ENCODE measurements at regions not wholly inside any gene's neighbourhood (a gene's known extent, or its start where the extent isn't known, plus 50 kb on each side); places are given as distances from the start of the nearest gene placed in this dataset.

DNA sequence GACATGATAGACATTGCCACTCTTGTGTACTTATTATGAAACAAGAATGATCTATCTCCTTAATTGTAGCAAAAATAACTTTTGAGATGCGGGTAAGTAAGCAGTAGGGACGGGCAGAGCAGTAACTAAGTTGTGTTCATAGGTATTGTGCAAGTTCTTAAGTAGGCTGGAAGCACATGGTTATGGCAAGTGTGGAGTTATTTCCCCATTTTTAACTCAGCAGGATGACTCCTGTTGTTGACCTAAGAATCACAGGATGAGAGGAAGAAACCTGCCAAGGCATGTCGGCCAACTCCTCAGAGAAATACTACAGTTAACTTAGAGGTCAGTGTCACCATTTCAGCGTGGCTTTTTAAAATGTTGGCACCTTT is 51.1 kb upstream of the FN1 start:
- no peaks in the 10 kb centered on the region for H3K36me3 ChIP-seq (ENCODE audit: insufficient read depth, low read length)
- TF ChIP-seq, protein P1, sequence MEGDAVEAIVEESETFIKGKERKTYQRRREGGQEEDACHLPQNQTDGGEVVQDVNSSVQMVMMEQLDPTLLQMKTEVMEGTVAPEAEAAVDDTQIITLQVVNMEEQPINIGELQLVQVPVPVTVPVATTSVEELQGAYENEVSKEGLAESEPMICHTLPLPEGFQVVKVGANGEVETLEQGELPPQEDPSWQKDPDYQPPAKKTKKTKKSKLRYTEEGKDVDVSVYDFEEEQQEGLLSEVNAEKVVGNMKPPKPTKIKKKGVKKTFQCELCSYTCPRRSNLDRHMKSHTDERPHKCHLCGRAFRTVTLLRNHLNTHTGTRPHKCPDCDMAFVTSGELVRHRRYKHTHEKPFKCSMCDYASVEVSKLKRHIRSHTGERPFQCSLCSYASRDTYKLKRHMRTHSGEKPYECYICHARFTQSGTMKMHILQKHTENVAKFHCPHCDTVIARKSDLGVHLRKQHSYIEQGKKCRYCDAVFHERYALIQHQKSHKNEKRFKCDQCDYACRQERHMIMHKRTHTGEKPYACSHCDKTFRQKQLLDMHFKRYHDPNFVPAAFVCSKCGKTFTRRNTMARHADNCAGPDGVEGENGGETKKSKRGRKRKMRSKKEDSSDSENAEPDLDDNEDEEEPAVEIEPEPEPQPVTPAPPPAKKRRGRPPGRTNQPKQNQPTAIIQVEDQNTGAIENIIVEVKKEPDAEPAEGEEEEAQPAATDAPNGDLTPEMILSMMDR (conservative IDR thresholded peaks at IDR 0.05; ENCODE audit: low read length), result no peak
- TF ChIP-seq EZH2phosphoT487 (IDR thresholded peaks at IDR 0.05; ENCODE audit: borderline replicate concordance), result no peak
- H3K4me2 ChIP-seq (ENCODE audit: low read depth, low read length, poor library complexity, severe bottlenecking), result no peak overlapping the region
- no peaks in the 10 kb centered on the region for H3K4me1 ChIP-seq (ENCODE audit: insufficient read depth, low read length, poor library complexity, severe bottlenecking)
- no peaks in the 10 kb centered on the region for H3K9me2 ChIP-seq (replicated peaks; ENCODE audit: low read depth, low read length)
- no peaks in the 10 kb centered on the region for H4K20me1 ChIP-seq (ENCODE audit: insufficient read depth, low read length, poor library complexity, severe bottlenecking)
- no peaks in the 10 kb centered on the region for H3K79me2 ChIP-seq (ENCODE audit: insufficient read depth, low read length)
- no peaks in the 10 kb centered on the region for H3F3A ChIP-seq (ENCODE audit: low read depth)
- no peak overlapping the region for H3K4me3 ChIP-seq (ENCODE audit: low read length, poor library complexity, severe bottlenecking)
- no peaks in the 10 kb centered on the region for H3K9me3 ChIP-seq (ENCODE audit: insufficient read depth, low read depth, low read length)
- no peak overlapping the region for H2AFZ ChIP-seq (ENCODE audit: low read length)
- H3K27me3 ChIP-seq (ENCODE audit: insufficient read depth, low read length, poor library complexity, severe bottlenecking), result no peaks in the 10 kb centered on the region
- no peak overlapping the region for H3K9ac ChIP-seq (ENCODE audit: low read depth, low read length, poor library complexity, severe bottlenecking)

DNA sequence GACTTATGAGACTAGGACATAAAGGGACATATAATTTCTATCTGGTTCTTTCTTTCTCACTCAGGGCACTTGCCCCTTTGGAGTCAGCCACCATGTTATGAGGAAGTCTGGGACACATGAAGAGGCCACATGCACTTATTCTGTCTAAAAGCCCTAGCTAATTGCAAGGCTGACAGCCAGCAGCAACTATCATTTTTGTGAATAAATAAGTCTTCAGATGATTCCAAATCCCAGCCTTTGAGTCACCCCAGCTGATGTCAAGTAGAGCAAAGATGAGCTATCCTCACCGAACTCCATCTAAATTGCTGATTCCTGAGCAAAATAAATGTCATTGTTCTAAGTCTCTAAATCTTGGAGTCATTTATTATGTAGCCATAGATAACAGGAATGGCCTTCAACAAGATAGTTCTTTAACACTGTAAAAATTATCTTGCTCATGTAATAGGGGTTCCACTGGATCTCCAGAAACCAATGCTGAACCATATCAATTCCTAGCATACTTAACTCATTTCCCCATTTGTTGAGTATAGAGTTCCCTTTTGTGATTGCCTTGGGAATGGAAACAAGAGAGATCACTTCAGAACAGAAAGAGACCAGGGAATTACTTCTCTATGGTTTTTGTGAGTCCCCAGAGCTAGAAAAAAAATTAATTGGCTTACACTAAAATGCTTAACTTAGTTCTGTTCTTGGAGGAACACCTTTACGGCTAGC is 50.6 kb upstream of the FN1 start:
- Histone ChIP-seq H3F3A (ENCODE audit: low read depth) (no peaks in the 10 kb centered on the region), H3K9ac (ENCODE audit: low read depth, low read length, poor library complexity, severe bottlenecking) (no peak overlapping the region), H3K79me2 (ENCODE audit: insufficient read depth, low read length) (no peaks in the 10 kb centered on the region), H3K9me2 (replicated peaks; ENCODE audit: low read depth, low read length) (no peaks in the 10 kb centered on the region), H3K4me2 (ENCODE audit: low read depth, low read length, poor library complexity, severe bottlenecking) (no peak overlapping the region), H3K4me1 (ENCODE audit: insufficient read depth, low read length, poor library complexity, severe bottlenecking) (no peaks in the 10 kb centered on the region), H2AFZ (ENCODE audit: low read length) (no peak overlapping the region), H4K20me1 (ENCODE audit: insufficient read depth, low read length, poor library complexity, severe bottlenecking) (no peaks in the 10 kb centered on the region), H3K27me3 (ENCODE audit: insufficient read depth, low read length, poor library complexity, severe bottlenecking) (no peaks in the 10 kb centered on the region), H3K36me3 (ENCODE audit: insufficient read depth, low read length) (no peaks in the 10 kb centered on the region), H3K9me3 (ENCODE audit: insufficient read depth, low read depth, low read length) (no peaks in the 10 kb centered on the region), H3K4me3 (ENCODE audit: low read length, poor library complexity, severe bottlenecking) (no peak overlapping the region)
- TF ChIP-seq, protein P1 (conservative IDR thresholded peaks at IDR 0.05; ENCODE audit: low read length), result no peak
- no peak for TF ChIP-seq EZH2phosphoT487 (IDR thresholded peaks at IDR 0.05; ENCODE audit: borderline replicate concordance)
